Common myeloid progenitor, CD34-positive (primary cell): ENCODE measurements at regions not wholly inside any gene's neighbourhood (a gene's known extent, or its start where the extent isn't known, plus 50 kb on each side); places are given as distances from the start of the nearest gene placed in this dataset.
"Not testable (repeated sequence)": the region's sequence is repeated elsewhere in the genome, so short reads cannot be mapped to it uniquely, and the experiment has no call there.

Experiments
- CTCF ChIA-PET: fragments of 350-600 bp; sonication (Branson Sonifier 250); formaldehyde crosslinking; loops from one replicate; lab custom pipeline; 2021; ENCODE audit warnings: antibody characterized with exemption; lab: Charles Lee
- POLR2A ChIA-PET: fragments of 350-600 bp; sonication (Branson Sonifier 250); formaldehyde crosslinking; loops from one replicate; lab custom pipeline; 2021; ENCODE audit warnings: antibody characterized with exemption; lab: Charles Lee
- DNase-seq, 3 donors: peaks; one replicate each; pipeline versions ENCODE4 v3.0.0 to v3.0.0-alpha.2; 2013
- H3K27ac ChIP-seq, 2 experiments: 1 replicate in 1 of 2; 2 replicates in 1 of 2; pipeline ENCODE4 v1.7.0; 2013; ENCODE audit warnings: inconsistent platforms in 2 of 2, low read length in 2 of 2, mild to moderate bottlenecking in 2 of 2, low read depth in 1 of 2, moderate library complexity in 1 of 2; ENCODE audit not compliant: severe bottlenecking in 2 of 2, insufficient read depth in 1 of 2, poor library complexity in 1 of 2
- H3K27me3 ChIP-seq, 5 experiments: replicated peaks in 2 of 5; 1 replicate in 3 of 5; 2 replicates in 2 of 5; pipeline versions ENCODE4 v1.6.1 to v1.7.0; 2013; ENCODE audit warnings: low read length in 4 of 5, mild to moderate bottlenecking in 2 of 5, moderate library complexity in 2 of 5, inconsistent platforms in 1 of 5; ENCODE audit not compliant: insufficient read depth in 5 of 5, control insufficient read depth in 4 of 5
- H3K36me3 ChIP-seq, 4 experiments: 1 replicate in 2 of 4; 2 replicates in 2 of 4; pipeline versions ENCODE4 v1.6.1 to v1.7.0; 2013; ENCODE audit warnings: low read length in 3 of 4, control low read depth in 1 of 4, mild to moderate bottlenecking in 1 of 4; ENCODE audit not compliant: control insufficient read depth in 4 of 4, insufficient read depth in 4 of 4
- H3K4me1 ChIP-seq, 4 experiments: 1 replicate in 3 of 4; 2 replicates in 1 of 4; pipeline versions ENCODE4 v1.6.1 to v1.7.1; 2013; ENCODE audit warnings: low read length in 3 of 4, mild to moderate bottlenecking in 3 of 4, control low read depth in 1 of 4, inconsistent platforms in 1 of 4, moderate library complexity in 1 of 4; ENCODE audit not compliant: control insufficient read depth in 4 of 4, insufficient read depth in 4 of 4; ENCODE audit errors: control extremely low read depth in 1 of 4
- H3K4me3 ChIP-seq, 7 experiments: 1 replicate in 4 of 7; 2 replicates in 3 of 7; pipeline versions ENCODE4 v1.5.1 to v1.7.0; 2013; ENCODE audit warnings: mild to moderate bottlenecking in 7 of 7, low read length in 6 of 7, moderate library complexity in 6 of 7, inconsistent platforms in 2 of 7, low read depth in 2 of 7, control low read depth in 1 of 7; ENCODE audit not compliant: insufficient read depth in 4 of 7, control insufficient read depth in 1 of 7; ENCODE audit errors: extremely low read depth in 1 of 7
- H3K9me3 ChIP-seq, 5 experiments: 1 replicate in 4 of 5; 2 replicates in 1 of 5; pipeline versions ENCODE4 v1.6.1 to v1.7.1; 2013; ENCODE audit warnings: low read length in 4 of 5, mild to moderate bottlenecking in 2 of 5, inconsistent platforms in 1 of 5, low read depth in 1 of 5, moderate library complexity in 1 of 5; ENCODE audit not compliant: control insufficient read depth in 4 of 5, insufficient read depth in 2 of 5; ENCODE audit errors: control extremely low read depth in 1 of 5
- WGBS: methylation state at CpG from one replicate; pipeline ENCODE4 v1.1.5; 2013; ENCODE audit not compliant: insufficient coverage; 5-methylcytosine and 5-hydroxymethylcytosine counted together

DNA sequence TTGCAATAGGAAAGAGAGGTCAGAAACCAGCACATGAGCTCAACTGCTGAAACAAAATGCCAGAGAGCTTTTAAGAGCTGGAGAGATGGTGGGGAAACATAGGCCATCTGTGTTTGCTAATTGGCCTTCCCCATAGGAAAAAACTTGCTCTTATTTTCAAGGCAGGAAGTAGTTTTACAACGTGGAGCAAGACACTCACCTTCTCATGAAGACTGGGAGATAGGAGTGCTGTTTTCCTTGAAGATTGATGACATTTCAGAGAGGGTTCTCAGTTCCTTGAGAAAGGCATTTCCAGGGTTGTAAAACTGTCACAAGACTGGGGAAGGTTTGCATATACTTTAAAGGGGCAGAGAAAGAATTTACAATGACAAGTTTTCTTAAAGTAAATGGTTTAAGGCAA, 586.3 kb upstream of the RAG2 start:
- ChIA-PET CTCF (no interaction called here), POLR2A (no interaction called here)
- peaks cover 0 to 3% (median 0%) of the 10 kb centered on the region in 5 experiments for H3K9me3 ChIP-seq
- 17% methylated on average over 1 of the region's 1 CpG for WGBS
- no peak overlapping the region for H3K4me3 ChIP-seq
- H3K27me3 ChIP-seq: no peaks in the 10 kb centered on the region
- DNase-seq: no peak
- no peaks in the 10 kb centered on the region for H3K4me1 ChIP-seq
- no peak overlapping the region for H3K27ac ChIP-seq
- no peaks in the 10 kb centered on the region for H3K36me3 ChIP-seq

DNA sequence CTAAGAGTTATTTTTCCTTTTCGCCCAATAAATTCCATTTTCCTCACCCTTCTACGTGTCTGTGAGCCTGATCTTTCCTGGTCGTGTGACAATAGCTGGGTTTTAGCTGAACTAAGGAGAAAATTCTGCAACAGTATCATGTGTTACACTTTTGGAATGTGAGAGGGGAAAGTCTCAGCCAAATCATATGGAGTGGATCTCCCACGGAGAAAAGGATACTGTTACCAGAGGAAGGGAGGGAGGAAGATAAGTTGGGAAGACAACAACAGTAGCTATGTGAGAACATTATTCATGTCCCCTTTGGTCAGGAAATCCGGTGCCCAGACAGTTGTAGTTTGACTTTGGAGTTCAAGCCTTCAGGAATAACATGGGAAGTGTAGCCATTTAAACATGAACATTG, 584.0 kb upstream of the RAG2 start:
- no peaks in the 10 kb centered on the region for H3K4me1 ChIP-seq
- no peaks in the 10 kb centered on the region for H3K36me3 ChIP-seq
- 75% methylated on average over 1 of the region's 5 CpGs for WGBS
- H3K9me3 ChIP-seq: peaks cover 0 to 3% (median 0%) of the 10 kb centered on the region in 5 experiments
- ChIA-PET CTCF (interaction anchor here (0.5 to 0.8 kb wide), 2 partner anchors 17 to 413 kb away, joined by 3 read pairs; no protein-coding TSS in a partner anchor), POLR2A (no interaction called here)
- H3K27ac ChIP-seq: no peak overlapping the region
- no peak overlapping the region for H3K4me3 ChIP-seq
- no peak for DNase-seq
- H3K27me3 ChIP-seq: no peaks in the 10 kb centered on the region

DNA sequence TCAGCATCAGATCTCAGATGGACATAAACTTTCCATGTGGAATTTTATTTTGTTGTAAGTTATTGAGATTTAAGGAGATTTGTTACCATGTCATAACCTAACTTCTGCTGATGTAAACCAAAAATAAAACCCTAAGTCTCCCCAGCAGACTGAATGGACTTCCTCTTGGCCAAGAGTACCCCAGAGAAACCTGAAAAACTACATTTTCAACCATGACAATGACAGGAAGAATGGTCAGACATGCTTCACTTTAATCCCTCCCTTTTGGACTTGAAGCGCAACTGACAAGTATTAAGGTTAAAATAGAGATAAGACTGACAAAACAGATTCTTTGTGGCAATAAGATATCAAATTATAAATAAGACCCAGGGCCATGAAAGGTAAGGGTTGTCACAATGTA, 579.7 kb upstream of the RAG2 start:
- no CpG with 5 or more reads among the region's 1 CpG for WGBS

DNA sequence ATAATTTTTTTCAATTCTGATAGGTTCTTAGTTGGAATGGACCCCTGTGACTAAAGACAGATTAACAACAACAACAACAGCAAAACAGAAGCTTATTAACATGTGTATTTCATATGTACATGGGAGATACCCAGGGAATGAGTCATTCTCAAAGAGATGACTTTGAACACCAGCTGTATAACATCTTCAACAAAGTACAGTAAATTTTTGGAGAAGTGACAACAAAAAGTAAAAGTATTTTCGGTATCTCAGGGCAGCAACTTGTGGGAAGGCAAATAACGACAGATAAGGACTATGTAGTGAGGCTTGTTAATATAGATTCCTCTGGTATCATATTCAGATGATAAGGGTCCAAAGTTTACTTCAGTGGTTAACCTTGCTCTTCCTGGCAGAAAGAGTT, 573.4 kb upstream of the RAG2 start:
- Histone ChIP-seq H3K4me1 (no peaks in the 10 kb centered on the region), H3K4me3 (no peak overlapping the region), H3K9me3 (no peaks in the 10 kb centered on the region), H3K27me3 (no peaks in the 10 kb centered on the region), H3K36me3 (no peaks in the 10 kb centered on the region), H3K27ac (no peak overlapping the region)
- no peak for DNase-seq
- ChIA-PET POLR2A (no interaction called here), CTCF (no interaction called here)
- WGBS: 100% methylated on average over 2 of the region's 2 CpGs

More for the DNA sequence above, 579.7 kb upstream of the RAG2 start:
- peaks cover 0 to 3% (median 0%) of the 10 kb centered on the region in 5 experiments for H3K9me3 ChIP-seq
- no peak overlapping the region for H3K27ac ChIP-seq
- no peak overlapping the region for H3K4me3 ChIP-seq
- no peaks in the 10 kb centered on the region for H3K27me3 ChIP-seq
- no peaks in the 10 kb centered on the region for H3K4me1 ChIP-seq
- no peak for DNase-seq
- ChIA-PET CTCF (no interaction called here), POLR2A (no interaction called here)
- H3K36me3 ChIP-seq: no peaks in the 10 kb centered on the region

DNA sequence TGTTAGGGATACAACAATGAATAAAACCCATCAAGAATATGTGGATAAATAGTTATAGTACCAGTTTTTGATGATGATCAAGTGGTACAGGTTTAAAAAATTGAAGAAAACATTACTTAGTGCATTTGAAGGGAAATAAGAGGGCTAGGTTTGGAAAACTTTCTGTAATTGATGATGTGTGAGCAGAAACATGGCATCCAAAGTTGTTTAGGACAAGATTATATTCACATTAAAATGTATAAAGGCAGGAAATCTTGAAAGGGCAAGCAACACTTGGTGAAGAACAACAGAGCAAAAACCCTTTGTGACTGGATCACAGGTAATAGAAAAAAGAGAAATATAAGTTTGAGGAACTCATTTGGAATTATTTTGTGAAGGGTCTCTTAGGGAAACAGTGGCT, 572.3 kb upstream of the RAG2 start:
- H3K36me3 ChIP-seq: no peaks in the 10 kb centered on the region
- CTCF ChIA-PET: no interaction called here
- POLR2A ChIA-PET: no interaction called here

DNA sequence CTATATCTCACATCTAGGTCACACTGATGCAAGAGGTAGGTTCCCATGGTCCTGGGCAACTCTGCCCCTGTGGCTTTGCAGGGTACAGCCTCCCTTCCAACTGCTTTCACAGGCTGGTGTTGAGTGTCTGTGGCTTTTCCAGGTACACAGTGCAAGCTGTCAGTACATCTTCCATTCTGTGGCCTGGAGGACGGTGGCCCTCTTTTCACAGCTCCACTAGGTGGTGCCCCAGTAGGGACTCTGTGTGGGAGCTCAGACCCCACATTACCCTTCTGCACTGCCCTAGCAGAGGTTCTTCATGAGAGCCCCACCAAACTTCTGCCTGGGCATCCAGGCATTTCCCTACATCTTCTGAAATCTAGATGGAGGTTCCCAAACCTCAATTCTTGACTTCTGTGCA, 547.4 kb upstream of the RAG2 start:
- H3K9me3 ChIP-seq, H3K36me3 ChIP-seq, POLR2A ChIA-PET, H3K27ac ChIP-seq, H3K4me1 ChIP-seq, DNase-seq, CTCF ChIA-PET, H3K27me3 ChIP-seq, H3K4me3 ChIP-seq: not testable (repeated sequence)
- 100% methylated on average over 1 of the region's 1 CpG for WGBS

More for the DNA sequence above, 572.3 kb upstream of the RAG2 start:
- DNase-seq: no peak
- Histone ChIP-seq H3K4me3 (no peak overlapping the region), H3K27ac (no peak overlapping the region), H3K27me3 (no peaks in the 10 kb centered on the region), H3K9me3 (no peaks in the 10 kb centered on the region), H3K4me1 (no peaks in the 10 kb centered on the region)

DNA sequence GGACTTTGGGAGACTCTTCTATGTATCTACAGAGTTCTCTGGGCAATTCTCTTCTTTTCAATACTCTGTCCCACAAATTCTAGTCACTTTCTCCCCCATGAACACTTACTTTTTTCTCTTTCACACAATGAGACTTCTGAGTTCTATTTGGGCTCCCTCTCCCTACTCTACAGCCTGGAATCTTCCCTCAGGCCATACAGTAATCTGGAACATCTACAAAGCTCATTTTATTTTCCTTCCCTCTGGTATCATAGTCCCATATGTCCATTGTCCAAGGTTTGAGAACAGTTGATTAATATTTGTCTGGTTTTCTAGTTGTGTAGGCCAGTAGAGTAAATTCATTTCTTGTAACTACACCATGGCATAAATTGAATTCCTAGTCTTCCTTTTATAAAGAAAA, 544.6 kb upstream of the RAG2 start:
- H3K36me3 ChIP-seq: no peaks in the 10 kb centered on the region
- H3K4me1 ChIP-seq: no peaks in the 10 kb centered on the region
- H3K27ac ChIP-seq: no peak overlapping the region
- H3K27me3 ChIP-seq: no peaks in the 10 kb centered on the region
- no peak for DNase-seq
- no peaks in the 10 kb centered on the region for H3K9me3 ChIP-seq
- ChIA-PET CTCF (no interaction called here), POLR2A (no interaction called here)
- no peak overlapping the region for H3K4me3 ChIP-seq
